Smooth muscle cell (in vitro differentiated cells): ENCODE measurements at regions not wholly inside any gene's neighbourhood (a gene's known extent, or its start where the extent isn't known, plus 50 kb on each side); places are given as distances from the start of the nearest gene placed in this dataset.

ENCODE experiments used
- DNase-seq: peaks from one replicate; lab custom pipeline; 2025; ENCODE audit not compliant: unreplicated experiment; lab: John Stamatoyannopoulos, UW
- H2AFZ ChIP-seq: fragments of 200-600 bp; sonication (generic); 2 replicates; pipeline ENCODE4 v1.6.0; 2016; ENCODE audit warnings: antibody characterized with exemption, low read depth, mild to moderate bottlenecking
- H3F3A ChIP-seq: fragments of 200-600 bp; sonication (generic); 2 replicates; pipeline ENCODE4 v1.6.0; 2017; ENCODE audit warnings: antibody characterized with exemption, low read depth
- H3K27ac ChIP-seq: fragments of 200-600 bp; sonication (generic); 2 replicates; pipeline ENCODE4 v1.5.1; 2016; ENCODE audit warnings: low read depth, mild to moderate bottlenecking
- H3K27me3 ChIP-seq: fragments of 200-600 bp; sonication (generic); 2 replicates; pipeline ENCODE4 v1.6.1; 2016; ENCODE audit warnings: low read depth, mild to moderate bottlenecking
- H3K36me3 ChIP-seq: fragments of 200-600 bp; sonication (generic); 2 replicates; pipeline ENCODE4 v1.5.1; 2016; ENCODE audit warnings: low read depth
- H3K4me1 ChIP-seq: fragments of 200-600 bp; sonication (generic); 2 replicates; pipeline ENCODE4 v1.5.1; 2016; ENCODE audit warnings: low read depth
- H3K4me2 ChIP-seq: fragments of 200-600 bp; sonication (generic); 2 replicates; pipeline ENCODE4 v1.6.0; 2016; ENCODE audit warnings: mild to moderate bottlenecking
- H3K4me3 ChIP-seq: fragments of 200-600 bp; sonication (generic); 2 replicates; pipeline ENCODE4 v1.5.1; 2016; ENCODE audit warnings: mild to moderate bottlenecking
- H3K79me2 ChIP-seq: fragments of 200-600 bp; sonication (generic); 2 replicates; pipeline ENCODE4 v1.6.0; 2016; ENCODE audit warnings: low read depth, mild to moderate bottlenecking
- H3K9ac ChIP-seq: fragments of 200-600 bp; sonication (generic); 2 replicates; pipeline ENCODE4 v1.6.0; 2016; ENCODE audit warnings: low read depth
- H3K9me3 ChIP-seq: fragments of 200-600 bp; sonication (generic); replicated peaks from 2 replicates; pipeline ENCODE4 v1.5.1; 2016; ENCODE audit warnings: low read depth
- H4K20me1 ChIP-seq: fragments of 200-600 bp; sonication (generic); 2 replicates; pipeline ENCODE4 v1.6.0; 2016; ENCODE audit warnings: low read depth
- CTCF ChIP-seq: fragments of 200-600 bp; sonication (generic); IDR thresholded peaks from 2 replicates; pipeline ENCODE4 v1.5.1; 2017; ENCODE audit warnings: borderline replicate concordance, mild to moderate bottlenecking, antibody characterized with exemption; ENCODE audit not compliant: insufficient read depth, poor library complexity, severe bottlenecking
- WGBS: methylation state at CpG from one replicate; pipeline ENCODE4 v1.1.7; 2016; ENCODE audit warnings: low lambda C conversion rate; 5-methylcytosine and 5-hydroxymethylcytosine counted together

- H3K4me3 ChIP-seq, result no peak overlapping the region
- no peaks in the 10 kb centered on the region for H3K4me1 ChIP-seq
- no peak for DNase-seq
- TF ChIP-seq CTCF, result no peak
- H2AFZ ChIP-seq, result no peak overlapping the region
- no peaks in the 10 kb centered on the region for H3F3A ChIP-seq
- H3K79me2 ChIP-seq, result no peaks in the 10 kb centered on the region
- no peak overlapping the region for H3K4me2 ChIP-seq
- 91% methylated on average over 2 of the region's 2 CpGs for WGBS
- H3K9me3 ChIP-seq, result no peaks in the 10 kb centered on the region
- H3K27ac ChIP-seq, result no peak overlapping the region
- H3K27me3 ChIP-seq, result no peaks in the 10 kb centered on the region
- no peaks in the 10 kb centered on the region for H3K36me3 ChIP-seq
- no peaks in the 10 kb centered on the region for H4K20me1 ChIP-seq
- H3K9ac ChIP-seq, result no peak overlapping the region
Observed at GRCh38 chr2:122261911-122262310, 506.5 kb downstream of the TSN start.

- 24% methylated on average over 1 of the region's 1 CpG for WGBS
- H2AFZ ChIP-seq, result no peak overlapping the region
- no peaks in the 10 kb centered on the region for H3K9me3 ChIP-seq
- H3K27ac ChIP-seq, result no peak overlapping the region
- no peak overlapping the region for H3K4me3 ChIP-seq
- no peaks in the 10 kb centered on the region for H3K36me3 ChIP-seq
- no peaks in the 10 kb centered on the region for H3K27me3 ChIP-seq
- no peaks in the 10 kb centered on the region for H4K20me1 ChIP-seq
- no peak for DNase-seq
- no peaks in the 10 kb centered on the region for H3K79me2 ChIP-seq
- no peak overlapping the region for H3K9ac ChIP-seq
- no peaks in the 10 kb centered on the region for H3F3A ChIP-seq
- H3K4me2 ChIP-seq, result no peak overlapping the region
- TF ChIP-seq CTCF, result no peak
- no peaks in the 10 kb centered on the region for H3K4me1 ChIP-seq
Observed at GRCh38 chr2:122263746-122264145, 508.3 kb downstream of the TSN start.

DNA sequence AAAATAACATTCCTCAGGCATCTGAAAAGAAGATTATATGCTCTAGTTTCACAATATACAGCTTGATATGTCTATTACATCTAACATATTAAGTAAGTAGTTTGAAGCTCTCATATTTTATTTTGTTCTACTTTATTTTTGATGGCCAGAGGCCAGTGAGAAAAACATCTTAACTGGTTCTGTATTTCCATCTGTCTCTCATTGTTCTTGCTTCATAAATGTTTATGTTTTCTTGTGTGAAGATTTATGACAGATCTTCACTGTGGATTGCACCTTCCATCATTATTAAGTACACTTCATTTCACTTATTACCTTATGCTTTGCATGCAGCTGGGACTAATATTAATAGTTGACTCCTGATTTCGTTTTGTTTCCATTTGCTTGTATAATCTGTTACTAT lies 511.2 kb downstream of the TSN start:
- no peaks in the 10 kb centered on the region for H3F3A ChIP-seq
- no peaks in the 10 kb centered on the region for H3K36me3 ChIP-seq
- H3K79me2 ChIP-seq, result no peaks in the 10 kb centered on the region
- no peak overlapping the region for H2AFZ ChIP-seq
- TF ChIP-seq CTCF, result no peak
- no peak for DNase-seq
- H3K27me3 ChIP-seq, result no peaks in the 10 kb centered on the region
- no peak overlapping the region for H3K9ac ChIP-seq
- no peak overlapping the region for H3K4me2 ChIP-seq
- H4K20me1 ChIP-seq, result no peaks in the 10 kb centered on the region
- H3K27ac ChIP-seq, result no peak overlapping the region
- WGBS, result 81% methylated on average over 1 of the region's 1 CpG
- no peaks in the 10 kb centered on the region for H3K9me3 ChIP-seq
- no peak overlapping the region for H3K4me3 ChIP-seq
- H3K4me1 ChIP-seq, result no peaks in the 10 kb centered on the region

DNA sequence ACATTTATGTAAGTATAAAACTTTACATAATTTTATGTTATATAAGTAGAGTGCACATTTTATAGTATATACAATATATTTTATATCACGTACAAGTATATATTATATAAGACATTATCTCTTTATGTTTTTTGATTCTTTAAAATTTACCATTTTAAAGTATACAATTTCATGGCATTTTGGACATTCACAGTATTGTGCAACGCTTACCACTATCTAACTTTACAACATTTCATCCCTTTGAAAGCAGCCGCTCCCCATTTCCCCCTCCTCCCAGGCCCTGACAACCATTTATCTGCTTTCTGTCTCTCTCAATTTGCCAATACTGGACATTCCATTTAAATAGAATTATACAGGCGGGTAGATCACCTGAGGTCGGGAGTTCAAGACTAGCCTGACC lies 512.5 kb downstream of the TSN start:
- no peaks in the 10 kb centered on the region for H4K20me1 ChIP-seq
- no peaks in the 10 kb centered on the region for H3K9me3 ChIP-seq
- no peak overlapping the region for H3K9ac ChIP-seq
- H3K4me1 ChIP-seq, result no peaks in the 10 kb centered on the region
- H2AFZ ChIP-seq, result no peak overlapping the region
- no peak overlapping the region for H3K27ac ChIP-seq
- no peaks in the 10 kb centered on the region for H3K36me3 ChIP-seq
- H3F3A ChIP-seq, result no peaks in the 10 kb centered on the region
- H3K4me3 ChIP-seq, result no peak overlapping the region
- WGBS, result 93% methylated on average over 5 of the region's 5 CpGs
- no peaks in the 10 kb centered on the region for H3K27me3 ChIP-seq
- no peaks in the 10 kb centered on the region for H3K79me2 ChIP-seq
- TF ChIP-seq CTCF, result no peak
- no peak for DNase-seq
- H3K4me2 ChIP-seq, result no peak overlapping the region
